Mesodermal cell (in vitro differentiated cells): ENCODE measurements at regions not wholly inside any gene's neighbourhood (a gene's known extent, or its start where the extent isn't known, plus 50 kb on each side); places are given as distances from the start of the nearest gene placed in this dataset.

ENCODE experiments used
- H3K27ac ChIP-seq: 2 replicates; pipeline ENCODE4 v1.7.0; 2013; ENCODE audit warnings: mild to moderate bottlenecking, low read depth, low read length, moderate library complexity; ENCODE audit not compliant: severe bottlenecking
- H3K36me3 ChIP-seq: 2 replicates; pipeline ENCODE4 v1.7.1; 2013; ENCODE audit warnings: mild to moderate bottlenecking, low read length, moderate library complexity; ENCODE audit not compliant: control insufficient read depth, insufficient read depth
- H3K4me1 ChIP-seq: one replicate; pipeline ENCODE4 v1.7.1; 2013; ENCODE audit warnings: mild to moderate bottlenecking, low read length; ENCODE audit not compliant: insufficient read depth, control insufficient read depth, poor library complexity, severe bottlenecking
- H3K4me3 ChIP-seq: 2 replicates; pipeline ENCODE4 v1.7.0; 2013; ENCODE audit warnings: low read length, control low read depth, mild to moderate bottlenecking; ENCODE audit not compliant: insufficient read depth, poor library complexity, severe bottlenecking; ENCODE audit errors: extremely low read depth
- H3K9me3 ChIP-seq: 2 replicates; pipeline ENCODE4 v1.7.1; 2013; ENCODE audit warnings: mild to moderate bottlenecking, low read length, moderate library complexity; ENCODE audit not compliant: control insufficient read depth
- WGBS, 2 experiments: methylation state at CpG; one replicate each; pipeline ENCODE4 v1.1.5; 2013; ENCODE audit warnings: missing lambda C conversion rate in 2 of 2; ENCODE audit not compliant: insufficient coverage in 2 of 2; 5-methylcytosine and 5-hydroxymethylcytosine counted together

- H3K9me3 ChIP-seq: no peaks in the 10 kb centered on the region
- H3K36me3 ChIP-seq: no peaks in the 10 kb centered on the region
- H3K4me3 ChIP-seq: no peak overlapping the region
- no peak overlapping the region for H3K27ac ChIP-seq
- 91 to 94% methylated on average over 4 to 5 of the region's 6 CpGs for WGBS, 2 experiments
- H3K4me1 ChIP-seq: no peaks in the 10 kb centered on the region
Measured at GRCh38 chr12:127307528-127307927, 959.4 kb upstream of the TMEM132C start.

GRCh38 chr12:127308148-127308547, 958.8 kb upstream of the TMEM132C start:
- no peaks in the 10 kb centered on the region for H3K36me3 ChIP-seq
- H3K9me3 ChIP-seq: no peaks in the 10 kb centered on the region
- no peaks in the 10 kb centered on the region for H3K4me1 ChIP-seq
- WGBS, 2 experiments: no CpG with 5 or more reads among the region's 1 CpG
- H3K4me3 ChIP-seq: no peak overlapping the region
- H3K27ac ChIP-seq: no peak overlapping the region

GRCh38 chr12:127310548-127310947, 956.4 kb upstream of the TMEM132C start:
- no peaks in the 10 kb centered on the region for H3K9me3 ChIP-seq
- no peak overlapping the region for H3K27ac ChIP-seq
- no peak overlapping the region for H3K4me3 ChIP-seq
- H3K4me1 ChIP-seq: no peaks in the 10 kb centered on the region
- no peaks in the 10 kb centered on the region for H3K36me3 ChIP-seq
- no CpG with 5 or more reads among the region's 4 CpGs for WGBS, 2 experiments

- no peak overlapping the region for H3K4me3 ChIP-seq
- no peaks in the 10 kb centered on the region for H3K4me1 ChIP-seq
- H3K36me3 ChIP-seq: no peaks in the 10 kb centered on the region
- 90 to 91% methylated on average over 3 to 4 of the region's 6 CpGs for WGBS, 2 experiments
- H3K27ac ChIP-seq: no peak overlapping the region
- no peaks in the 10 kb centered on the region for H3K9me3 ChIP-seq
Measured at GRCh38 chr12:127311720-127312364, 955.1 kb upstream of the TMEM132C start.

- Histone ChIP-seq H3K27ac (no peak overlapping the region), H3K36me3 (no peaks in the 10 kb centered on the region), H3K4me1 (no peaks in the 10 kb centered on the region), H3K9me3 (no peaks in the 10 kb centered on the region), H3K4me3 (no peak overlapping the region)
- WGBS, 2 experiments: 78 to 84% methylated on average over 3 to 4 of the region's 4 CpGs
Measured at GRCh38 chr12:127324681-127325080, 942.3 kb upstream of the TMEM132C start.

- H3K36me3 ChIP-seq: no peaks in the 10 kb centered on the region
- WGBS, 2 experiments: 78 to 90% methylated on average over 3 to 6 of the region's 6 CpGs
- no peaks in the 10 kb centered on the region for H3K9me3 ChIP-seq
- H3K4me3 ChIP-seq: no peak overlapping the region
- H3K4me1 ChIP-seq: no peaks in the 10 kb centered on the region
- H3K27ac ChIP-seq: no peak overlapping the region
Measured at GRCh38 chr12:127327986-127328385, 939.0 kb upstream of the TMEM132C start.

GRCh38 chr12:127328867-127329266, 938.1 kb upstream of the TMEM132C start:
- 66 to 68% methylated on average over 4 to 5 of the region's 5 CpGs for WGBS, 2 experiments
- Histone ChIP-seq H3K36me3 (no peaks in the 10 kb centered on the region), H3K4me3 (no peak overlapping the region), H3K4me1 (no peaks in the 10 kb centered on the region), H3K9me3 (no peaks in the 10 kb centered on the region), H3K27ac (no peak overlapping the region)

- H3K36me3 ChIP-seq: no peaks in the 10 kb centered on the region
- H3K9me3 ChIP-seq: no peaks in the 10 kb centered on the region
- H3K27ac ChIP-seq: no peak overlapping the region
- H3K4me3 ChIP-seq: no peak overlapping the region
- 95 to 96% methylated on average over 2 to 4 of the region's 4 CpGs for WGBS, 2 experiments
- no peaks in the 10 kb centered on the region for H3K4me1 ChIP-seq
Measured at GRCh38 chr12:127334365-127334764, 932.6 kb upstream of the TMEM132C start.

- WGBS, 2 experiments: no CpG with 5 or more reads among the region's 1 CpG
- Histone ChIP-seq H3K4me3 (no peak overlapping the region), H3K9me3 (no peaks in the 10 kb centered on the region), H3K36me3 (no peaks in the 10 kb centered on the region), H3K27ac (no peak overlapping the region), H3K4me1 (no peaks in the 10 kb centered on the region)
Measured at GRCh38 chr12:127334912-127335644, 931.9 kb upstream of the TMEM132C start.

- Histone ChIP-seq H3K36me3 (no peaks in the 10 kb centered on the region), H3K4me1 (no peaks in the 10 kb centered on the region), H3K4me3 (no peak overlapping the region), H3K9me3 (no peaks in the 10 kb centered on the region), H3K27ac (no peak overlapping the region)
- 100% methylated on average over 1 of the region's 1 CpG; no CpG with 5 or more reads in 1 of the 2 experiments for WGBS, 2 experiments
Measured at GRCh38 chr12:127336416-127336815, 930.6 kb upstream of the TMEM132C start.

GRCh38 chr12:127339065-127339464, 927.9 kb upstream of the TMEM132C start:
- 100% methylated on average over 2 of the region's 4 CpGs; no CpG with 5 or more reads in 1 of the 2 experiments for WGBS, 2 experiments

More at GRCh38 chr12:127339065-127339464, 927.9 kb upstream of the TMEM132C start:
- no peak overlapping the region for H3K4me3 ChIP-seq
- H3K36me3 ChIP-seq: no peaks in the 10 kb centered on the region
- H3K27ac ChIP-seq: no peak overlapping the region
- no peaks in the 10 kb centered on the region for H3K9me3 ChIP-seq
- no peaks in the 10 kb centered on the region for H3K4me1 ChIP-seq
